Panc1 (cell line): ENCODE measurements at regions not wholly inside any gene's neighbourhood (a gene's known extent, or its start where the extent isn't known, plus 50 kb on each side); places are given as distances from the start of the nearest gene placed in this dataset.

Source experiments
- ATAC-seq: fragments of 200-7000 bp; cut with Tn5 transposase; 2 replicates; pipeline ENCODE4 v1.9.1; 2020; ENCODE audit warnings: mild to moderate bottlenecking, moderate library complexity
- BruUV-seq: library from RNA; stranded (reverse); fragments of 400-500 nt; replicated peaks from 2 replicates; lab custom pipeline; 2021; lab: Mats Ljungman, UMichigan
- CTCF ChIA-PET: fragments of 300-600 bp; sonication (Branson Sonifier 250); formaldehyde crosslinking; loops from one replicate; lab custom pipeline; 2022; ENCODE audit warnings: antibody characterized with exemption; lab: Charles Lee
- POLR2A ChIA-PET: fragments of 300-600 bp; sonication (Branson Sonifier 250); formaldehyde crosslinking; loops from one replicate; lab custom pipeline; 2022; ENCODE audit warnings: antibody characterized with exemption; lab: Charles Lee
- DNase-seq: peaks from one replicate; pipeline ENCODE4 v3.0.0-alpha.2; 2010; ENCODE audit warnings: low read depth, low spot score
- H3K27ac ChIP-seq: 2 replicates; pipeline ENCODE4 v1.5.1; 2011; ENCODE audit warnings: mild to moderate bottlenecking, low read length, inconsistent platforms
- H3K27me3 ChIP-seq: fragments of 200-500 bp; sonication (Bioruptor generic); 2 replicates; pipeline ENCODE4 v1.6.0; 2014; ENCODE audit warnings: low read length, inconsistent platforms; ENCODE audit not compliant: control insufficient read depth, insufficient read depth
- H3K36me3 ChIP-seq: fragments of 200-500 bp; sonication (Bioruptor generic); 2 replicates; pipeline ENCODE4 v1.5.1; 2014; ENCODE audit warnings: inconsistent platforms, mild to moderate bottlenecking, low read length, moderate library complexity; ENCODE audit not compliant: control insufficient read depth, insufficient read depth
- H3K4me1 ChIP-seq: 2 replicates; pipeline ENCODE4 v1.5.1; 2011; ENCODE audit warnings: inconsistent platforms, mild to moderate bottlenecking, low read length, moderate library complexity; ENCODE audit not compliant: control insufficient read depth, insufficient read depth
- H3K4me3 ChIP-seq, 2 experiments: 2 replicates each; pipeline ENCODE4 v1.5.1; 2011 to 2012; ENCODE audit warnings: low read depth in 2 of 2, low read length in 2 of 2, mild to moderate bottlenecking in 2 of 2, inconsistent platforms in 1 of 2, moderate library complexity in 1 of 2
- H3K9me3 ChIP-seq: fragments of 200-500 bp; sonication (Bioruptor generic); 2 replicates; pipeline ENCODE4 v1.5.1; 2014; ENCODE audit warnings: low read depth, mild to moderate bottlenecking, inconsistent platforms, low read length, moderate library complexity; ENCODE audit not compliant: control insufficient read depth, insufficient read depth
- POLR2AphosphoS5 ChIP-seq: IDR thresholded peaks from 2 replicates; pipeline ENCODE4 v1.6.1; 2012; ENCODE audit warnings: mild to moderate bottlenecking, low read depth, low read length, moderate library complexity
- REST ChIP-seq, 2 experiments: IDR thresholded peaks; 2 replicates each; pipeline ENCODE4 v1.6.1; 2011 to 2012; ENCODE audit warnings: low read depth in 2 of 2, control low read depth in 1 of 2, low read length in 1 of 2, mild to moderate bottlenecking in 1 of 2, moderate library complexity in 1 of 2; ENCODE audit not compliant: insufficient read depth in 1 of 2
- SIN3A ChIP-seq: IDR thresholded peaks from 2 replicates; pipeline ENCODE4 v1.6.1; 2012; ENCODE audit warnings: low read depth, mild to moderate bottlenecking, low read length, moderate library complexity, borderline replicate concordance; ENCODE audit not compliant: insufficient read depth
- TCF7L2 ChIP-seq: IDR thresholded peaks from 2 replicates; pipeline ENCODE4 v1.6.1; 2011; ENCODE audit warnings: mild to moderate bottlenecking, low read depth, low read length, inconsistent platforms
- in situ Hi-C: cut with HindIII; loops from 2 replicates; pipeline ENCODE4 v1.10.0; 2016; ENCODE audit warnings: low sequenced_read_pairs, low pct_unique_long_range_greater_than_20kb
- intact Hi-C: fragments of 100-400 bp; cut with micrococcal nuclease; formaldehyde crosslinking; loops from one replicate; pipeline ENCODE4 v1.10.0; 2022; ENCODE audit not compliant: unreplicated experiment
- TF ChIP-seq, protein P1 (sequence below): fragments of 450-650 bp; IDR thresholded peaks from 2 replicates; pipeline ENCODE4 v1.5.1; 2017; ENCODE audit warnings: mild to moderate bottlenecking

- intact Hi-C loops (no loop called here), in situ Hi-C loops (no loop called here)
- CTCF ChIA-PET: no interaction called here
- no peak overlapping the region for H3K27ac ChIP-seq
- no peak for ATAC-seq
- TF ChIP-seq SIN3A (no peak), REST (IDR thresholded peaks at IDR 0.05; ENCODE audit: insufficient read depth in 1 of 2, low read depth in 2 of 2, low read length in 1 of 2) (no peak), TCF7L2 (no peak), POLR2AphosphoS5 (no peak)
- TF ChIP-seq, protein P1, sequence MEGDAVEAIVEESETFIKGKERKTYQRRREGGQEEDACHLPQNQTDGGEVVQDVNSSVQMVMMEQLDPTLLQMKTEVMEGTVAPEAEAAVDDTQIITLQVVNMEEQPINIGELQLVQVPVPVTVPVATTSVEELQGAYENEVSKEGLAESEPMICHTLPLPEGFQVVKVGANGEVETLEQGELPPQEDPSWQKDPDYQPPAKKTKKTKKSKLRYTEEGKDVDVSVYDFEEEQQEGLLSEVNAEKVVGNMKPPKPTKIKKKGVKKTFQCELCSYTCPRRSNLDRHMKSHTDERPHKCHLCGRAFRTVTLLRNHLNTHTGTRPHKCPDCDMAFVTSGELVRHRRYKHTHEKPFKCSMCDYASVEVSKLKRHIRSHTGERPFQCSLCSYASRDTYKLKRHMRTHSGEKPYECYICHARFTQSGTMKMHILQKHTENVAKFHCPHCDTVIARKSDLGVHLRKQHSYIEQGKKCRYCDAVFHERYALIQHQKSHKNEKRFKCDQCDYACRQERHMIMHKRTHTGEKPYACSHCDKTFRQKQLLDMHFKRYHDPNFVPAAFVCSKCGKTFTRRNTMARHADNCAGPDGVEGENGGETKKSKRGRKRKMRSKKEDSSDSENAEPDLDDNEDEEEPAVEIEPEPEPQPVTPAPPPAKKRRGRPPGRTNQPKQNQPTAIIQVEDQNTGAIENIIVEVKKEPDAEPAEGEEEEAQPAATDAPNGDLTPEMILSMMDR: no peak
- no peak for DNase-seq
- POLR2A ChIA-PET: no interaction called here
- H3K36me3 ChIP-seq: no peaks in the 10 kb centered on the region
- no TSS peak for BruUV-seq
- no peaks in the 10 kb centered on the region for H3K9me3 ChIP-seq
- H3K27me3 ChIP-seq: no peaks in the 10 kb centered on the region; the same call in 1 of the 2 replicates
- no peaks in the 10 kb centered on the region for H3K4me1 ChIP-seq
- no peak overlapping the region for H3K4me3 ChIP-seq
These were observed 137.5 kb downstream of the ZNF365 start for GRCh38 chr10:62511656-62512055.

- CTCF ChIA-PET: no interaction called here
These were observed 138.7 kb downstream of the ZNF365 start for GRCh38 chr10:62512732-62513475.

More at GRCh38 chr10:62512732-62513475, 138.7 kb downstream of the ZNF365 start:
- Histone ChIP-seq H3K27me3 (no peaks in the 10 kb centered on the region; the same call in 1 of the 2 replicates), H3K4me1 (no peaks in the 10 kb centered on the region), H3K4me3 (no peak overlapping the region), H3K27ac (no peak overlapping the region), H3K36me3 (no peaks in the 10 kb centered on the region), H3K9me3 (no peaks in the 10 kb centered on the region)
- no peak for TF ChIP-seq REST (IDR thresholded peaks at IDR 0.05; ENCODE audit: insufficient read depth in 1 of 2, low read depth in 2 of 2, low read length in 1 of 2)
- no peak for TF ChIP-seq SIN3A
- no peak for TF ChIP-seq POLR2AphosphoS5
- TF ChIP-seq TCF7L2: no peak
- TF ChIP-seq, protein P1: no peak
- in situ Hi-C loops (no loop called here), intact Hi-C loops (no loop called here)
- ATAC-seq: no peak
- no TSS peak for BruUV-seq
- POLR2A ChIA-PET: no interaction called here
- DNase-seq: no peak
